GM12891 (cell line): ENCODE measurements at regions not wholly inside any gene's neighbourhood (a gene's known extent, or its start where the extent isn't known, plus 50 kb on each side); places are given as distances from the start of the nearest gene placed in this dataset.

Source experiments
- POLR2A ChIP-seq: IDR thresholded peaks from 2 replicates; pipeline ENCODE4 v1.6.1; 2011; ENCODE audit warnings: low read depth, low read length, control low read depth
- POLR2AphosphoS5 ChIP-seq: IDR thresholded peaks from 2 replicates; pipeline ENCODE4 v1.6.1; 2011; ENCODE audit warnings: low read depth, low read length, control low read depth
- TAF1 ChIP-seq: IDR thresholded peaks from 2 replicates; pipeline ENCODE4 v1.6.1; 2011; ENCODE audit warnings: low read depth, low read length, control low read depth

DNA sequence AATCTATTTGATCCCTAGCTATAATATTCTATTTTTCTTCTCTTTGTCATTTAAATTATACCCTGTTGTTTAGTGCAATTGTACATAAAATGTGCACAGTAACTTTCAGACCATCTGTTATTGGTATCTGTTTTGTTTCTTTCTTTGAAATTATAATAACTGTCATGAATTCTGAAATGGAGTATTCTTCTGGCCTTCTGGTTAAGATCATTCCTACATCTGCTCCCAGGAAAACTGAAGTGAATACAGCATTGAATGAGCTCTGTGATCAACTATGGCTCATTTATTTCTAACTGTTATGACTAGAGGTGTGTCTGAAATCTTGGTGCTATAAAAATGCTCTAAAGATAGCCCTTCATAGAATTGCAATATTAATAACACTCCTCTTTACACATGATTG is 788.4 kb upstream of the TMEFF2 start:
- TF ChIP-seq POLR2A (no peak), TAF1 (no peak), POLR2AphosphoS5 (no peak)
